ENCODE measurements at regions not wholly inside any gene's neighbourhood (a gene's known extent, or its start where the extent isn't known, plus 50 kb on each side); places are given as distances from the start of the nearest gene placed in this dataset.

DNA sequence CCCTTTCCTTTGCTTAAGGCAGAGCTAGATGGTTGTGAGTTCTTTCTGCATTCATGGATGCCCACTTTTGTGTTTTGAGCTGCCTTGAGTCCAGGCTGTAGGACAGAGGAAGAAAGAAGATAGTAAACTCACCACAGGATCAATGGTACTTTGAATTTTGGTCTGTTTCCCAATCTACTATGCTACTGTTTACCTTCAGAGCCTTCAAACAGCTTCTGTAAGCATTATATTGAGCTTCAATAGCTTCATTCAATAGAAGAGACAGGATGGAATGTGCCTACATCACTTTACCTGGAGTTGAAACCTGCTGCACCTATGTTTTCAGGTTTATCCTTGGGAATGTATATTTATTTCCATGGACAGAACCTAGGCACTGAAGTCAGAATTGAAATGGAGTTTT is 397.9 kb upstream of the DYNLRB2 start:
- no peak overlapping the region for H3K9ac ChIP-seq (ENCODE audit: low read length)
- H3K79me2 ChIP-seq (ENCODE audit: control insufficient read depth, insufficient read depth, low read length): no peaks in the 10 kb centered on the region
- ChIA-PET POLR2A (no interaction called here), CTCF (no interaction called here)
- H2AFZ ChIP-seq (ENCODE audit: insufficient read depth, low read depth, low read length, poor library complexity, severe bottlenecking): no peak overlapping the region
- H3K9me3 ChIP-seq (ENCODE audit: control extremely low read depth in 1 of 3, control insufficient read depth in 2 of 3, insufficient read depth in 1 of 3, low read length in 2 of 3): peaks cover 0 to 3% (median 1%) of the 10 kb centered on the region in 3 donors
- no peaks in the 10 kb centered on the region for H3K4me1 ChIP-seq (ENCODE audit: control insufficient read depth in 2 of 2, insufficient read depth in 2 of 2, low read length in 2 of 2)
- TF ChIP-seq CTCF (IDR thresholded peaks at IDR 0.05): no peak
- no peak for TF ChIP-seq EZH2 (IDR thresholded peaks at IDR 0.05; ENCODE audit: borderline replicate concordance, insufficient read depth, low read depth, low read length, poor library complexity, severe bottlenecking)
- Mint-ChIP-seq H3K4me1 (no peaks in the 10 kb centered on the region), H3K27me3 (no peaks in the 10 kb centered on the region), H3K4me3 (no peak overlapping the region), H3K27ac (no peak overlapping the region), H3K9me3 (ENCODE audit: insufficient read depth) (peaks cover 3% of the 10 kb centered on the region)
- DNase-seq (no peak), ATAC-seq (ENCODE audit: low read depth) (no peak)
- H3K27me3 ChIP-seq (replicated peaks in 1 of 4; ENCODE audit: control extremely low read depth in 1 of 4, control insufficient read depth in 3 of 4, insufficient read depth in 4 of 4, low read length in 3 of 4): peaks cover 0 to 6% (median 0%) of the 10 kb centered on the region in 4 experiments
- no peaks in the 10 kb centered on the region for H3K36me3 ChIP-seq (replicated peaks in 1 of 2; ENCODE audit: control extremely low read depth in 1 of 2, control insufficient read depth in 1 of 2, extremely low read depth in 1 of 2, insufficient read depth in 2 of 2, low read length in 1 of 2)
- H3K4me3 ChIP-seq (ENCODE audit: control extremely low read depth in 1 of 5, extremely low read depth in 1 of 5, insufficient read depth in 1 of 5, low read depth in 2 of 5, low read length in 4 of 5): no peak overlapping the region
- H3K4me2 ChIP-seq (replicated peaks; ENCODE audit: low read depth, low read length, poor library complexity, severe bottlenecking): no peak overlapping the region
- H4K20me1 ChIP-seq (ENCODE audit: control insufficient read depth, insufficient read depth, low read length, poor library complexity, severe bottlenecking): no peaks in the 10 kb centered on the region
- H3K27ac ChIP-seq (ENCODE audit: low read length in 2 of 2): no peak overlapping the region
- intact Hi-C loops (cut with micrococcal nuclease): no loop called here

- no peak overlapping the region for H2AFZ ChIP-seq (ENCODE audit: insufficient read depth, low read depth, low read length, poor library complexity, severe bottlenecking)
- CTCF ChIA-PET: no interaction called here
- intact Hi-C loops (cut with micrococcal nuclease): no loop called here
Observed at GRCh38 chr16:80142281-80142680, 398.5 kb upstream of the DYNLRB2 start.

More at GRCh38 chr16:80142281-80142680, 398.5 kb upstream of the DYNLRB2 start:
- Histone ChIP-seq H3K27ac (ENCODE audit: low read length in 2 of 2) (no peak overlapping the region), H3K4me3 (ENCODE audit: control extremely low read depth in 1 of 5, extremely low read depth in 1 of 5, insufficient read depth in 1 of 5, low read depth in 2 of 5, low read length in 4 of 5) (no peak overlapping the region), H3K4me1 (ENCODE audit: control insufficient read depth in 2 of 2, insufficient read depth in 2 of 2, low read length in 2 of 2) (no peaks in the 10 kb centered on the region), H3K27me3 (replicated peaks in 1 of 4; ENCODE audit: control extremely low read depth in 1 of 4, control insufficient read depth in 3 of 4, insufficient read depth in 4 of 4, low read length in 3 of 4) (peaks cover 0 to 6% (median 0%) of the 10 kb centered on the region in 4 experiments), H3K79me2 (ENCODE audit: control insufficient read depth, insufficient read depth, low read length) (no peaks in the 10 kb centered on the region), H3K36me3 (replicated peaks in 1 of 2; ENCODE audit: control extremely low read depth in 1 of 2, control insufficient read depth in 1 of 2, extremely low read depth in 1 of 2, insufficient read depth in 2 of 2, low read length in 1 of 2) (no peaks in the 10 kb centered on the region), H3K9ac (ENCODE audit: low read length) (no peak overlapping the region), H3K4me2 (replicated peaks; ENCODE audit: low read depth, low read length, poor library complexity, severe bottlenecking) (no peak overlapping the region), H3K9me3 (ENCODE audit: control extremely low read depth in 1 of 3, control insufficient read depth in 2 of 3, insufficient read depth in 1 of 3, low read length in 2 of 3) (peaks cover 0 to 3% (median 1%) of the 10 kb centered on the region in 3 donors), H4K20me1 (ENCODE audit: control insufficient read depth, insufficient read depth, low read length, poor library complexity, severe bottlenecking) (no peaks in the 10 kb centered on the region)
- ATAC-seq (ENCODE audit: low read depth): no peak
- POLR2A ChIA-PET: no interaction called here
- no peak for DNase-seq
- TF ChIP-seq CTCF (IDR thresholded peaks at IDR 0.05): no peak
- no peak for TF ChIP-seq EZH2 (IDR thresholded peaks at IDR 0.05; ENCODE audit: borderline replicate concordance, insufficient read depth, low read depth, low read length, poor library complexity, severe bottlenecking)
- no peaks in the 10 kb centered on the region for H3K27me3 Mint-ChIP-seq
- peaks cover 3% of the 10 kb centered on the region for H3K9me3 Mint-ChIP-seq (ENCODE audit: insufficient read depth)
- no peak overlapping the region for H3K4me3 Mint-ChIP-seq
- H3K27ac Mint-ChIP-seq: no peak overlapping the region
- WGBS (ENCODE audit: insufficient coverage): 82% methylated on average over 4 of the region's 6 CpGs
- no peaks in the 10 kb centered on the region for H3K4me1 Mint-ChIP-seq
